ENCODE measurements at regions not wholly inside any gene's neighbourhood (a gene's known extent, or its start where the extent isn't known, plus 50 kb on each side); places are given as distances from the start of the nearest gene placed in this dataset.
A peak's percentile ranks its signal among the peaks of the same experiment; 100 is the strongest.

- in situ Hi-C loops (cut with HindIII; ENCODE audit: low pct_unique_long_range_greater_than_20kb, low sequenced_read_pairs), result no loop called here
- DNase-seq (ENCODE audit: low read depth in 1 of 2, low spot score in 1 of 2), result no peak
- TF ChIP-seq JUND (IDR thresholded peaks at IDR 0.05; ENCODE audit: low read depth), result no peak
Observed at GRCh38 chr5:124303366-124303765, 443.1 kb downstream of the ZNF608 start.

GRCh38 chr5:124302533-124302932, 443.9 kb downstream of the ZNF608 start:
- no peak for TF ChIP-seq JUND (IDR thresholded peaks at IDR 0.05; ENCODE audit: low read depth)
- in situ Hi-C loops (cut with HindIII; ENCODE audit: low pct_unique_long_range_greater_than_20kb, low sequenced_read_pairs), result no loop called here
- no peak for DNase-seq (ENCODE audit: low read depth in 1 of 2, low spot score in 1 of 2)

- in situ Hi-C loops (cut with HindIII; ENCODE audit: low pct_unique_long_range_greater_than_20kb, low sequenced_read_pairs), result no loop called here
- DNase-seq (ENCODE audit: low read depth in 1 of 2, low spot score in 1 of 2), result no peak
Observed at GRCh38 chr5:124301850-124302249, 444.6 kb downstream of the ZNF608 start.

GRCh38 chr5:124300815-124301621, 445.4 kb downstream of the ZNF608 start:
- no peak for TF ChIP-seq JUND (IDR thresholded peaks at IDR 0.05; ENCODE audit: low read depth)
- in situ Hi-C loops (cut with HindIII; ENCODE audit: low pct_unique_long_range_greater_than_20kb, low sequenced_read_pairs), result no loop called here
- DNase-seq (ENCODE audit: low read depth in 1 of 2, low spot score in 1 of 2), result no peak

More at GRCh38 chr5:124301850-124302249, 444.6 kb downstream of the ZNF608 start:
- TF ChIP-seq JUND (IDR thresholded peaks at IDR 0.05; ENCODE audit: low read depth), result no peak

GRCh38 chr5:124297826-124298225, 448.6 kb downstream of the ZNF608 start:
- DNase-seq (ENCODE audit: low read depth in 1 of 2, low spot score in 1 of 2), result no peak
- no peak for TF ChIP-seq JUND (IDR thresholded peaks at IDR 0.05; ENCODE audit: low read depth)
- in situ Hi-C loops (cut with HindIII; ENCODE audit: low pct_unique_long_range_greater_than_20kb, low sequenced_read_pairs), result no loop called here

GRCh38 chr5:124292322-124292855, 454.1 kb downstream of the ZNF608 start:
- no peak for TF ChIP-seq JUND (IDR thresholded peaks at IDR 0.05; ENCODE audit: low read depth)
- DNase-seq (ENCODE audit: low read depth in 1 of 2, low spot score in 1 of 2), result no peak
- in situ Hi-C loops (cut with HindIII; ENCODE audit: low pct_unique_long_range_greater_than_20kb, low sequenced_read_pairs), result no loop called here

GRCh38 chr5:124289641-124290311, 456.7 kb downstream of the ZNF608 start:
- in situ Hi-C loops (cut with HindIII; ENCODE audit: low pct_unique_long_range_greater_than_20kb, low sequenced_read_pairs), result no loop called here
- no peak for TF ChIP-seq JUND (IDR thresholded peaks at IDR 0.05; ENCODE audit: low read depth)
- DNase-seq (ENCODE audit: low read depth in 1 of 2, low spot score in 1 of 2), result no peak

- in situ Hi-C loops (cut with HindIII; ENCODE audit: low pct_unique_long_range_greater_than_20kb, low sequenced_read_pairs), result no loop called here
- no peak for DNase-seq (ENCODE audit: low read depth in 1 of 2, low spot score in 1 of 2)
- TF ChIP-seq JUND (IDR thresholded peaks at IDR 0.05; ENCODE audit: low read depth), result no peak
Observed at GRCh38 chr5:124289130-124289529, 457.3 kb downstream of the ZNF608 start.

- no peak for DNase-seq (ENCODE audit: low read depth in 1 of 2, low spot score in 1 of 2)
- in situ Hi-C loops (cut with HindIII; ENCODE audit: low pct_unique_long_range_greater_than_20kb, low sequenced_read_pairs), result no loop called here
- no peak for TF ChIP-seq JUND (IDR thresholded peaks at IDR 0.05; ENCODE audit: low read depth)
Observed at GRCh38 chr5:124287813-124288212, 458.6 kb downstream of the ZNF608 start.

- peak in 1 of 2 experiments; percentile 40 for DNase-seq (ENCODE audit: low read depth in 1 of 2, low spot score in 1 of 2)
- in situ Hi-C loops (cut with HindIII; ENCODE audit: low pct_unique_long_range_greater_than_20kb, low sequenced_read_pairs), result no loop called here
- no peak for TF ChIP-seq JUND (IDR thresholded peaks at IDR 0.05; ENCODE audit: low read depth)
Observed at GRCh38 chr5:124285733-124286132, 460.7 kb downstream of the ZNF608 start.

GRCh38 chr5:124285071-124285470, 461.4 kb downstream of the ZNF608 start:
- in situ Hi-C loops (cut with HindIII; ENCODE audit: low pct_unique_long_range_greater_than_20kb, low sequenced_read_pairs), result no loop called here
- DNase-seq (ENCODE audit: low read depth in 1 of 2, low spot score in 1 of 2), result peak in 1 of 2 experiments; percentile 60
- TF ChIP-seq JUND (IDR thresholded peaks at IDR 0.05; ENCODE audit: low read depth), result no peak

GRCh38 chr5:124283031-124283430, 463.4 kb downstream of the ZNF608 start:
- in situ Hi-C loops (cut with HindIII; ENCODE audit: low pct_unique_long_range_greater_than_20kb, low sequenced_read_pairs), result no loop called here

GRCh38 chr5:124280079-124280478, 466.4 kb downstream of the ZNF608 start:
- no peak for TF ChIP-seq JUND (IDR thresholded peaks at IDR 0.05; ENCODE audit: low read depth)
- in situ Hi-C loops (cut with HindIII; ENCODE audit: low pct_unique_long_range_greater_than_20kb, low sequenced_read_pairs), result no loop called here
- DNase-seq (ENCODE audit: low read depth in 1 of 2, low spot score in 1 of 2), result no peak

More at GRCh38 chr5:124283031-124283430, 463.4 kb downstream of the ZNF608 start:
- DNase-seq (ENCODE audit: low read depth in 1 of 2, low spot score in 1 of 2), result peak in 1 of 2 experiments; percentile 37
- TF ChIP-seq JUND (IDR thresholded peaks at IDR 0.05; ENCODE audit: low read depth), result no peak

All from T47D (cell line).